ENCODE measurements at regions not wholly inside any gene's neighbourhood (a gene's known extent, or its start where the extent isn't known, plus 50 kb on each side); places are given as distances from the start of the nearest gene placed in this dataset.

DNA sequence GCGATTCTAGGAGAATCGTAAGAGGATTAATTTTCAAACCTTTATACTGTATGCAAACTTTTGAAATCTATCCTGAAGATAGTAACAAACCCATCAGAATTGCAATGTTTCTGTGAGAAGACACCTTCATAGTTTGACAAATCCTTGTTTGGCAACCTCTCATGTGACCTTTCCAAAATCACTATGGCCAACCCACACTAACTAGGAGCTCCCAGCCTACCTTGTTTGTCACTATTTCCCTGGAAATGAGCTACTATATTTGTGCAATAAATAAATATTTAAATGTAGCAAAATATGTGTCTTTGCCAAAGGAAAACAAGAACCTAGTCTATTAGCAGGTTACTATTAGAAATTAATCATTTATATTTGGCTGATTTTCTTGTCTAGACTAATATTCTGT, 173.7 kb downstream of the PPP1R2C start:
- BruUV-seq (replicated peaks) = no TSS peak
- POLR2A ChIA-PET = no interaction called here
- intact Hi-C loops (cut with micrococcal nuclease) = no loop called here

More for the DNA sequence above, 173.7 kb downstream of the PPP1R2C start:
- Histone ChIP-seq H3K4me1 (replicated peaks in 1 of 2; ENCODE audit: control insufficient read depth in 2 of 2, insufficient read depth in 2 of 2, low read length in 2 of 2) (no peaks in the 10 kb centered on the region), H3K4me2 (ENCODE audit: insufficient read depth, low read length) (no peak overlapping the region), H3K36me3 (ENCODE audit: control insufficient read depth, insufficient read depth, low read length) (no peaks in the 10 kb centered on the region), H2AFZ (ENCODE audit: low read depth, low read length) (no peak overlapping the region), H3K4me3 (no peak overlapping the region), H3K9ac (ENCODE audit: insufficient read depth in 1 of 2, low read depth in 2 of 2, low read length in 2 of 2) (no peak overlapping the region), H4K20me1 (replicated peaks; ENCODE audit: control insufficient read depth, insufficient read depth, low read length) (no peaks in the 10 kb centered on the region), H3K9me1 (ENCODE audit: control insufficient read depth, insufficient read depth, low read length) (no peaks in the 10 kb centered on the region), H3K79me2 (ENCODE audit: control insufficient read depth, insufficient read depth, low read length) (no peaks in the 10 kb centered on the region), H3K27me3 (ENCODE audit: control insufficient read depth in 2 of 2, insufficient read depth in 2 of 2, low read length in 2 of 2) (no peaks in the 10 kb centered on the region), H3K9me3 (replicated peaks; ENCODE audit: control insufficient read depth, insufficient read depth, low read depth, low read length) (no peaks in the 10 kb centered on the region), H3K27ac (ENCODE audit: extremely low read depth, low read depth, low read length) (no peak overlapping the region)
- CTCF ChIA-PET (ENCODE audit: low intra/inter-chr PET ratio) = no interaction called here
- in situ Hi-C loops (cut with MboI) = no loop called here
- no peak for TF ChIP-seq EGR1 (conservative IDR thresholded peaks at IDR 0.05)
- no peak for TF ChIP-seq ESRRB (CRISPR knock-in tag; IDR thresholded peaks at IDR 0.05; ENCODE audit: borderline replicate concordance)
- TF ChIP-seq ZNF507 (tag; conservative IDR thresholded peaks at IDR 0.05) = no peak
- no peak for TF ChIP-seq ZEB2 (IDR thresholded peaks at IDR 0.05)
- no peak for TF ChIP-seq ZNF274 (IDR thresholded peaks at IDR 0.05; ENCODE audit: borderline replicate concordance, low read depth, low read length)
- TF ChIP-seq STAT5A (IDR thresholded peaks at IDR 0.05; ENCODE audit: borderline replicate concordance, low read length) = no peak
- no peak for TF ChIP-seq NFIX (CRISPR knock-in tag; IDR thresholded peaks at IDR 0.05; ENCODE audit: low read depth)
- no peak for TF ChIP-seq ZNF175 (CRISPR knock-in tag; IDR thresholded peaks at IDR 0.05; ENCODE audit: low read depth)
- no peak for TF ChIP-seq ZNF121 (CRISPR knock-in tag; conservative IDR thresholded peaks at IDR 0.05)
- TF ChIP-seq, protein P1, sequence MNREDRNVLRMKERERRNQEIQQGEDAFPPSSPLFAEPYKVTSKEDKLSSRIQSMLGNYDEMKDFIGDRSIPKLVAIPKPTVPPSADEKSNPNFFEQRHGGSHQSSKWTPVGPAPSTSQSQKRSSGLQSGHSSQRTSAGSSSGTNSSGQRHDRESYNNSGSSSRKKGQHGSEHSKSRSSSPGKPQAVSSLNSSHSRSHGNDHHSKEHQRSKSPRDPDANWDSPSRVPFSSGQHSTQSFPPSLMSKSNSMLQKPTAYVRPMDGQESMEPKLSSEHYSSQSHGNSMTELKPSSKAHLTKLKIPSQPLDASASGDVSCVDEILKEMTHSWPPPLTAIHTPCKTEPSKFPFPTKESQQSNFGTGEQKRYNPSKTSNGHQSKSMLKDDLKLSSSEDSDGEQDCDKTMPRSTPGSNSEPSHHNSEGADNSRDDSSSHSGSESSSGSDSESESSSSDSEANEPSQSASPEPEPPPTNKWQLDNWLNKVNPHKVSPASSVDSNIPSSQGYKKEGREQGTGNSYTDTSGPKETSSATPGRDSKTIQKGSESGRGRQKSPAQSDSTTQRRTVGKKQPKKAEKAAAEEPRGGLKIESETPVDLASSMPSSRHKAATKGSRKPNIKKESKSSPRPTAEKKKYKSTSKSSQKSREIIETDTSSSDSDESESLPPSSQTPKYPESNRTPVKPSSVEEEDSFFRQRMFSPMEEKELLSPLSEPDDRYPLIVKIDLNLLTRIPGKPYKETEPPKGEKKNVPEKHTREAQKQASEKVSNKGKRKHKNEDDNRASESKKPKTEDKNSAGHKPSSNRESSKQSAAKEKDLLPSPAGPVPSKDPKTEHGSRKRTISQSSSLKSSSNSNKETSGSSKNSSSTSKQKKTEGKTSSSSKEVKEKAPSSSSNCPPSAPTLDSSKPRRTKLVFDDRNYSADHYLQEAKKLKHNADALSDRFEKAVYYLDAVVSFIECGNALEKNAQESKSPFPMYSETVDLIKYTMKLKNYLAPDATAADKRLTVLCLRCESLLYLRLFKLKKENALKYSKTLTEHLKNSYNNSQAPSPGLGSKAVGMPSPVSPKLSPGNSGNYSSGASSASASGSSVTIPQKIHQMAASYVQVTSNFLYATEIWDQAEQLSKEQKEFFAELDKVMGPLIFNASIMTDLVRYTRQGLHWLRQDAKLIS (CRISPR knock-in tag; IDR thresholded peaks at IDR 0.05) = no peak
- TF ChIP-seq, protein P2, sequence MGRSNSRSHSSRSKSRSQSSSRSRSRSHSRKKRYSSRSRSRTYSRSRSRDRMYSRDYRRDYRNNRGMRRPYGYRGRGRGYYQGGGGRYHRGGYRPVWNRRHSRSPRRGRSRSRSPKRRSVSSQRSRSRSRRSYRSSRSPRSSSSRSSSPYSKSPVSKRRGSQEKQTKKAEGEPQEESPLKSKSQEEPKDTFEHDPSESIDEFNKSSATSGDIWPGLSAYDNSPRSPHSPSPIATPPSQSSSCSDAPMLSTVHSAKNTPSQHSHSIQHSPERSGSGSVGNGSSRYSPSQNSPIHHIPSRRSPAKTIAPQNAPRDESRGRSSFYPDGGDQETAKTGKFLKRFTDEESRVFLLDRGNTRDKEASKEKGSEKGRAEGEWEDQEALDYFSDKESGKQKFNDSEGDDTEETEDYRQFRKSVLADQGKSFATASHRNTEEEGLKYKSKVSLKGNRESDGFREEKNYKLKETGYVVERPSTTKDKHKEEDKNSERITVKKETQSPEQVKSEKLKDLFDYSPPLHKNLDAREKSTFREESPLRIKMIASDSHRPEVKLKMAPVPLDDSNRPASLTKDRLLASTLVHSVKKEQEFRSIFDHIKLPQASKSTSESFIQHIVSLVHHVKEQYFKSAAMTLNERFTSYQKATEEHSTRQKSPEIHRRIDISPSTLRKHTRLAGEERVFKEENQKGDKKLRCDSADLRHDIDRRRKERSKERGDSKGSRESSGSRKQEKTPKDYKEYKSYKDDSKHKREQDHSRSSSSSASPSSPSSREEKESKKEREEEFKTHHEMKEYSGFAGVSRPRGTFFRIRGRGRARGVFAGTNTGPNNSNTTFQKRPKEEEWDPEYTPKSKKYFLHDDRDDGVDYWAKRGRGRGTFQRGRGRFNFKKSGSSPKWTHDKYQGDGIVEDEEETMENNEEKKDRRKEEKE (IDR thresholded peaks at IDR 0.05; ENCODE audit: borderline replicate concordance in 1 of 2, control insufficient read depth in 1 of 2, low read depth in 2 of 2, low read length in 1 of 2) = no peak
- no peak for TF ChIP-seq SIN3B (IDR thresholded peaks at IDR 0.05; ENCODE audit: low read depth)
- no peak for TF ChIP-seq CC2D1A (IDR thresholded peaks at IDR 0.05)
- TF ChIP-seq L3MBTL2 (IDR thresholded peaks at IDR 0.05) = no peak
- TF ChIP-seq, protein P3, sequence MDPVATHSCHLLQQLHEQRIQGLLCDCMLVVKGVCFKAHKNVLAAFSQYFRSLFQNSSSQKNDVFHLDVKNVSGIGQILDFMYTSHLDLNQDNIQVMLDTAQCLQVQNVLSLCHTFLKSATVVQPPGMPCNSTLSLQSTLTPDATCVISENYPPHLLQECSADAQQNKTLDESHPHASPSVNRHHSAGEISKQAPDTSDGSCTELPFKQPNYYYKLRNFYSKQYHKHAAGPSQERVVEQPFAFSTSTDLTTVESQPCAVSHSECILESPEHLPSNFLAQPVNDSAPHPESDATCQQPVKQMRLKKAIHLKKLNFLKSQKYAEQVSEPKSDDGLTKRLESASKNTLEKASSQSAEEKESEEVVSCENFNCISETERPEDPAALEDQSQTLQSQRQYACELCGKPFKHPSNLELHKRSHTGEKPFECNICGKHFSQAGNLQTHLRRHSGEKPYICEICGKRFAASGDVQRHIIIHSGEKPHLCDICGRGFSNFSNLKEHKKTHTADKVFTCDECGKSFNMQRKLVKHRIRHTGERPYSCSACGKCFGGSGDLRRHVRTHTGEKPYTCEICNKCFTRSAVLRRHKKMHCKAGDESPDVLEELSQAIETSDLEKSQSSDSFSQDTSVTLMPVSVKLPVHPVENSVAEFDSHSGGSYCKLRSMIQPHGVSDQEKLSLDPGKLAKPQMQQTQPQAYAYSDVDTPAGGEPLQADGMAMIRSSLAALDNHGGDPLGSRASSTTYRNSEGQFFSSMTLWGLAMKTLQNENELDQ (CRISPR knock-in tag; IDR thresholded peaks at IDR 0.05; ENCODE audit: borderline replicate concordance) = no peak
- WGBS (ENCODE audit: insufficient coverage, low coverage, missing lambda C conversion rate) = 6% methylated on average over 2 of the region's 2 CpGs
- ATAC-seq (no peak), FAIRE-seq (no peak), DNase-seq (ENCODE audit: extremely low read depth in 1 of 4, low spot score in 3 of 4) (no peak)
